ENCODE measurements at regions not wholly inside any gene's neighbourhood (a gene's known extent, or its start where the extent isn't known, plus 50 kb on each side); places are given as distances from the start of the nearest gene placed in this dataset.

DNA sequence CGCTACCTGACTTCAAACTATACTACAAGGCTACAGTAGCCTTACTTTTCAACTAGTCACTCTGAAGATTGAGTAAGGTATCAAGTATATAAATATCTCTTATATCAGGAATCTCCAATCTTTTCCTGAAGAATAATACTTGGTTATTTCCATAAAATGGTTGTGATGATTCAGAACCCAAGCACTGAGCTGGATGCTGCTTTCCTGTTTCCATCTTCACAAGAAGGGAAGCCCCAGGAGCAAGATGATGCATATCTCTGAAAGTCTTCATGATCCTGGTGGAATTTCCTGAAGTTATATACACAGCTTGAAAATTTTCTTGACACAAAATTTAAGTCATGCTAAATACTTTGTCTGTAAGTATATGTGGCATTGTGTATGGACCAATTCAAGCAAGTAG, 243.9 kb upstream of the TANK start:
- DNase-seq (ENCODE audit: low read depth in 2 of 2): no peak

DNA sequence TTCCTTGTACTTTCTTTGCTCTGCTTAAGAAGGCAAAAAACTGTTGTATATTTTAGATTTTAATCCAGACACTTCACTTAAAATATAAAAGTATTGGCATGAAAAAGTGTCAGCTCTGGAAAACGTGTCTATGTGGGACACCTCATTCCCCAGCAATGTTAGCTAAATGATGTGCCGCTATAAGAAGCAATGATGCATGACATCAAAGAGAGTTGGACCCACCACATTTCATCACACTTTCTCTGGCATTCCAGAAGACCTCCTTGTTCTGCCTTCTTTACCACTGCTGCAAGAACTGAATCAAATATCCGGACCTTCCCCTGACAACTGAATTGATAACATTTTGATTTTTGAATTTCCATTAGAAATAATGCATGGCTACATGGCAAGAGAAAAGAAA, 242.4 kb upstream of the TANK start:
- DNase-seq (ENCODE audit: low read depth in 2 of 2): no peak

DNA sequence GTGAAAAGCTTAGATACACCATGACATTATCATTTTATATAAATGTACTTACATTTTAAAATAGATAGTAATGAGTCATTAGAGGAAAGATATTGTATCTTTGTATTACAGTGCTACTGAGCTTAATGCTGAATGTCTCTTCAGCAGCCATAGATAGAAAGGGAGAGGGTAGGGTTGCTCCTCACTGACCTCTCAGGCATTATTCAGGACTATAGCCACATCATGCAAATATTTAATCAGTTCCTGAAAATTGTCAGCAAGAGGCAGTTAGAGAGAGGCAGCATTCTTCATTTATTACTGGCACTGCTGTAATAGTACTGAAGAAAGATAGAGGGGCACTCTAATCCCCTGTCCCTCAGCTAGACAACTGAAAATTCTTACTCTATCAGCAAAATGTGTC, 242.0 kb upstream of the TANK start:
- DNase-seq (ENCODE audit: low read depth in 2 of 2): no peak

GRCh38 chr2:160918906-160919503, 241.2 kb upstream of the TANK start:
- DNase-seq (ENCODE audit: low read depth in 2 of 2): peak in 1 of 2 donors; percentile 2

GRCh38 chr2:160920061-160920460, 240.2 kb upstream of the TANK start:
- no peak for DNase-seq (ENCODE audit: low read depth in 2 of 2)

DNA sequence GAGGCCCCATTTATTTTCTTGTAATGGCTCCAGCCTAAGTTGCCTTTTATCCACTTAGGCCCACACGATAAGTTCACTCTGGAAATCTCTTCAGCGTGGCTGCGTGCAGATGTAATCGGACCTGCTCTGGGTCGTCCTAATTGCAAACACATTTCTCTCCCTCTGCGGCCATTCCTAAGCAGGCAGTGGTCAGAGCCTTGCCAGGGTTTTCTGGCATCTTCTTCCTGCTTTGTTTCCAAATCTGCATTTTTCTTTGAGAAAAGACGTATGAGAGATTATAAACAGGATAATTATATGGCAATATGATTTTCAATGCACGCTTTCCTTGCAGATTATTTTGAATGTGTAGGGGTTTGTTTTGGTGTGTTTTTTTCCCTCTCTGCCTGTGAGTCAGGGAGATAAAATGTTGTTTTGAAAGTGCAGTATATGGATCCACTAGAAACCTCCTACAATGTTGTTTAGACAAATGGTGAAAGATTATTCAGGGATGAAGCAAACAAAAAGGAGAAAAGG, 239.4 kb upstream of the TANK start:
- DNase-seq (ENCODE audit: low read depth in 2 of 2): no peak

DNA sequence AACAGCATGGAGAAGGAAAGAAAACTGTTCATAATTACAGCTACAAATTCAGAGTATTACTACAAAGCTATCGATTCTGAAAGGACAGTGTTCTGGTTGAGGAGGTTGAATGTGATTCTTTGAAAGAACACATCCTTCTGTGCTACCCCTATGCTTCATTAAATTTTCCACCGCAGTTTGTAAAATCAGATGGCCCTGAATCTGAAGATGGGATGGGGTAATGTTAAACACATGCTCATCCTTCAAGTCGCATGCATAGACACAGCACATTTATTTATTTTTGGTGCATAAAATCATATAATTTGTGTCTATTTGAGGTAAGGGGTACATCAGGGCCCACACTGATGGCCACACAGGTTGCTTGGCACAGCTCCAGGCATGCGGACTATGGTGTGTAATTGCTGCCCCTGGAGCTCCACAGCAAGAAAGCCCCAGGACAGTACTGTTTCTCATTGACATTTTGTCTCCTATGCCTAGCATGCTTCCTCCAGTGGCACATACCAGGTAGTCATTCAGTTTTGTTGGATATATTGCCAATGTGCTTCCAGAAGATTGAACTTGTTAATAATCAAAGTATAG, 238.8 kb upstream of the TANK start:
- no peak for DNase-seq (ENCODE audit: low read depth in 2 of 2)

GRCh38 chr2:160924936-160925353, 235.3 kb upstream of the TANK start:
- no peak for DNase-seq (ENCODE audit: low read depth in 2 of 2)

- DNase-seq (ENCODE audit: low read depth in 2 of 2): no peak
Measured at GRCh38 chr2:160925956-160926355, 234.3 kb upstream of the TANK start.

- DNase-seq (ENCODE audit: low read depth in 2 of 2): no peak
Measured at GRCh38 chr2:160927324-160927723, 232.9 kb upstream of the TANK start.

GRCh38 chr2:160928854-160929301, 231.3 kb upstream of the TANK start:
- no peak for DNase-seq (ENCODE audit: low read depth in 2 of 2)

- no peak for DNase-seq (ENCODE audit: low read depth in 2 of 2)
Measured at GRCh38 chr2:160931531-160931930, 228.7 kb upstream of the TANK start.

GRCh38 chr2:160932960-160933359, 227.3 kb upstream of the TANK start:
- no peak for DNase-seq (ENCODE audit: low read depth in 2 of 2)

GRCh38 chr2:160934263-160934662, 226.0 kb upstream of the TANK start:
- DNase-seq (ENCODE audit: low read depth in 2 of 2): no peak

DNA sequence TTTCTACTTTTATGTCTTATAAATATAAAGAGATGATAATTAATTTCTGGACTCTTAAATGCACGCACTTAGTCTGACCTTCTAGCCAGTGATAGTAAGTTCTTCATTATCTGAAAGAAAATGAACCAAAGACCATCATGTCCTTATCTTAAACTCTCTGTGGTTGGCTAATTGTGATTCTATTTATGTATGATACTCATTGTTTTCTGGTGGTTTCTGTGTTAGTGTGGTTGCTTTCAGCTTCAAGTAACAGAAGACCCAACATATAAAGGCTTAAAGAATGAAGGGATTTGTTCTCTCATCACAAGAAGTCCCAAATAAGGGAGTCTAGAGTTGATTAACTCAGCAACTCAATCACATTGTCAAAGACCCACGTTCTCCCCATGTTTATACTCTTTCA, 225.2 kb upstream of the TANK start:
- no peak for DNase-seq (ENCODE audit: low read depth in 2 of 2)

DNA sequence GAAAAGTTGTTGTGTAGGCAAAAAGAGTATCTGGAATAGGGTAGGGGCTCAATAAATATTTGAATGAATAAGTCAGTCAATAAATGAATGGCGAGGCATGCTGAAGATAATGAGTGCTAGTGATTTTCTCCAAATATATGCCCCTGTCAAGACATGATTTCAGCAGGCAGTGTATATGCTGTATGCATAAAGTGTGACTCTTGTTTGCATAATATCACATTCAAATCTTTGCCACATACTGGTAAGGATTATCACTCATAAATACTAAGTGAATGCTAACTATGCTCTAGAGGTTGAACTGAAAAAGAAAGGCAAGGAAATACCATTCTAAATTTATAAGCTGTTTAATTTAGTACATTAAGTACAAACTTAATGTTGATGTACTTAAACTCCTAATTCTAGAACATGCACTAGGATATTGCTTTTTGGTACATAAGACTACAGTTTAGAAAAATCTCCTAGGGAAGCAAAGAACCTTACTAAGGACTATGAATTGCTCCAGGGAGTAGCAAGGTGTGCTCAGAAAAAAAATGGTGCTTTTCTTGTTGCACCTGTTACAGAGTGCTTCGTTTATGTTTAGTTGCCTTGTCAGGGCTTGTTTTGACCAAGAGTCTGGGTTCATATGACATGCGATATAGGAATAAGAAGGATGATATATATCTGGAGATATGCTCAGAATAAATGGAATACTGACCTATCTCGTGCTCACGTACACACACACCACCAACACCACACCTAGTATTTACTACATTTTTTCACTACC, 224.0 kb upstream of the TANK start:
- DNase-seq (ENCODE audit: low read depth in 2 of 2): no peak

DNA sequence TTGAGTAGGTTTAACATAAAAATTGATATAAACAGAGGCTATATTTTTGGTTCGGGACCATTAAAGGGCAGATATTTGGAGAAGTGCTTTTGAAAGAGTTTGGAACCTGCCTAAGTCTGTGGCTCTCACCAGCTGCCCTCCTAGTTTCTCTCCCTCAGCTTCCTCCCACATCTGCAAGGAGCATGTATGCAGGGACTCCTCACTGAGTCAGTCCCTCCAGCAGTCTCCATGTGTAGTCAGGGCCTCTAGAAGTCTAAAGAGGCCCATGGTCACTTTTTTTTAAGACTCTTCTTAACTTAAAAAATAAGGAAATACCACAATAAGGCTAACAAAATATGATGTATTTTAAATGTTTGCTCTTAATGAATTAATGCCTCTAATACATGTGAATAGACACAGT, 220.0 kb upstream of the TANK start:
- DNase-seq (ENCODE audit: low read depth in 2 of 2): no peak

GRCh38 chr2:160940699-160941098, 219.5 kb upstream of the TANK start:
- DNase-seq (ENCODE audit: low read depth in 2 of 2): no peak

DNA sequence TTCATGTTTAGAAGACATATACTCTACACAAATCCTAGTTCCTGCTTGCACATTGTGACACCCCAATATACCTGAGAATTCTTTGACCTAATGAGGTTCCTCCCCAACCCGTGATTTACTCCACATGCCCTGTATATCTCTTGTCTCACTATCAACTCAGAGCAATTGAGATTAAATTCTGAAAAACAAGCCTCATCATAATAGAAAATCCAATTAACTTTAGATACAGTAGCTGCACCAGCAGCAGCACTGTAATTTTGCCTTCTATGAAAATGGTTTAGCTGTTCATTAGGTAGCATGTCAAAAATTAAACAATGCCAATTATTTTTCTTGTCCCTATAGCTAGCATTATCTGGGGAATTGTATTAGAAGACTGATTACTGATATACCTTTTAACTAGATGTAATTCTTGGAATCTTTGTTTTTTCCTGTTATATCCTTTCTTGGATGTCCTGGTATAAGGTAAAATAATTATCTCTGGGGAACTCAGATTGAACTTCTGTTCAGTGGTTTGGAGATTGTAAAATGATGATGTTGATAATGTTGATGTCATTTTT, 218.9 kb upstream of the TANK start:
- DNase-seq (ENCODE audit: low read depth in 2 of 2): no peak

DNA sequence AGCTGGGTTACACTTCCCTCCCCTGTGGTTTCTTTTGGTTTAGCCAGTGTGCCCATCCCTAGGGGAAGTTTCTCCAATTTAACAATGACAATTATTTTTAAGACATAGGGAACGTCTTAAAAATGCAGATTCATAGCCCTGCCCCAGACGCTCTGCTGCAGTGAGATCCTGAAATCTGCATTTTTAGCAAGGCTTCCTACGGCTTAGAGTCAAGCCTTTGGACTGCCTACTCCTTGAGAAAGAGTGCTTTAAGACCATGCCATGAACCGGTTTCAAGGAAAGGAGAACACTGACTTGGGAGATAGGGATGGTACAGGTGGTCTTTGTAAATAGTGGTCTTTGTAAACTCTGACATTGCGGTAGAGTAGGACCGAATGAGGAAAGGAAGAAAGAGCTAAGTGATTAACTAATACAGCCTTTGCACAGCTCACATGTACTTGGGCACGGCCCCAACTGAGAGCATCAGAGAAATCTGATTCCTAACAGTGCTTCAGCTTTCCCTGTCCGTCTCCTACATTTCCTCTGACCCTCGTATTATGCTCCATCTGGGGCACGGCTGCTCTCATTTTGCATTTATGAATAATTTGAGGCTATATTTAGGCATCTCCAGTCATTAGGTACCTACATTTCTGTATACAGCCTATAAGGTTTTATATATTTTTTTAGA, 217.6 kb upstream of the TANK start:
- DNase-seq (ENCODE audit: low read depth in 2 of 2): no peak

- DNase-seq (ENCODE audit: low read depth in 2 of 2): no peak
Measured at GRCh38 chr2:160943414-160943813, 216.8 kb upstream of the TANK start.
